ENCODE measurements at regions not wholly inside any gene's neighbourhood (a gene's known extent, or its start where the extent isn't known, plus 50 kb on each side); places are given as distances from the start of the nearest gene placed in this dataset.

GRCh38 chr3:43998836-43999727 is 242.6 kb upstream of the TOPAZ1 start:
- H3K27me3 ChIP-seq, result peaks cover 94% of the 10 kb centered on the region

GRCh38 chr3:43999728-44000319 is 241.9 kb upstream of the TOPAZ1 start:
- H3K9me3 ChIP-seq, result no peaks in the 10 kb centered on the region
- H3K27me3 ChIP-seq, result peaks cover 93% of the 10 kb centered on the region
- DNase-seq (no peak), ATAC-seq (no peak)
- H3K4me3 ChIP-seq, result peak overlapping the region; percentile 52
- no peaks in the 10 kb centered on the region for H3K36me3 ChIP-seq
- no peak overlapping the region for H3K27ac ChIP-seq
- intact Hi-C loops (cut with DNase I), result no loop called here
- TF ChIP-seq CTCF (IDR thresholded peaks at IDR 0.05), result no peak
- peaks cover 40% of the 10 kb centered on the region for H3K4me1 ChIP-seq

More at GRCh38 chr3:43998836-43999727, 242.6 kb upstream of the TOPAZ1 start:
- ATAC-seq (peak; percentile 76), DNase-seq (peak; percentile 68)
- no peaks in the 10 kb centered on the region for H3K9me3 ChIP-seq
- peaks cover 43% of the 10 kb centered on the region for H3K4me1 ChIP-seq
- TF ChIP-seq CTCF (IDR thresholded peaks at IDR 0.05), result no peak
- H3K4me3 ChIP-seq, result peak overlapping the region; percentile 52
- H3K27ac ChIP-seq, result no peak overlapping the region
- intact Hi-C loops (cut with DNase I), result no loop called here
- no peaks in the 10 kb centered on the region for H3K36me3 ChIP-seq

DNA sequence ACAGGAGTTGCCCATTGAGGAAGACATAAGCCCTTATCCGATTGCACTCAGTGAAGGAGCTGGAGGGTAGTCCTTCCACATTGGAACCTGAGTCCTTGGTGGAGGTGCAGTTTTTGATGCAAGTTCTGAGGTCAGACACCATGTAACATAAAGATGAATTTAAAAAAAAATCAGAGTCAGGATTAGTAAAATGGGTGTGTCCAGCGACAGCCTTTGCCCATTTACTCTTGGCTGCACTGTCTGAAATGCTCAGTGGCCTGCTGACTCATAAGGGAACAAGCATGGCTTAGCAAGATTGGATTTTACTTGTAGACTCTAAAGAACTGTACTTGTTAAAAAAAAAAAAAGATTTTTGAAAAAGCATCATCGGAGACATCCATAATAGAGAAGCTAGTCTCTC is 241.1 kb upstream of the TOPAZ1 start:
- no peak for TF ChIP-seq CTCF (IDR thresholded peaks at IDR 0.05)
- intact Hi-C loops (cut with DNase I), result no loop called here
- no peaks in the 10 kb centered on the region for H3K36me3 ChIP-seq
- no peak overlapping the region for H3K27ac ChIP-seq
- no peaks in the 10 kb centered on the region for H3K9me3 ChIP-seq
- DNase-seq (no peak), ATAC-seq (no peak)
- H3K4me1 ChIP-seq, result peaks cover 32% of the 10 kb centered on the region
- no peak overlapping the region for H3K4me3 ChIP-seq
- H3K27me3 ChIP-seq, result peaks cover 90% of the 10 kb centered on the region

DNA sequence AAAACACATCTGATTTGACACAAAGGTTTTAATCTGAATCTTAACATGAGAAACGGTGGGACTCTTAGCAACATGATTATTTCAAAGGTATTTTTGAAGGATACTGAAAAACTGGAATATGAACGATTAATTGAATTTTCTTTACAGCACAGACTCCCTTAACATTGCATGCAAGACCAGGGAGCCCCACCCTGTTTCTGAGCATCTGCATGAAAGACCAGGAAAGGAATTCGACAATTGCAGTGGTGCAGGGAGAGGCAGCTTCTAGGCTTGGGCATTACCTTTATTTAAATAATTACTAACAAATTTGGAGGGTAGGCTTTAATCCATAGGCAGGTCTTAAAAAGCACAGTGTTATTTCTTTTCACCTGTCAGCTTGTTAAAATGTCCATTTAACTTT is 240.6 kb upstream of the TOPAZ1 start:
- Histone ChIP-seq H3K4me3 (no peak overlapping the region), H3K4me1 (peaks cover 27% of the 10 kb centered on the region), H3K27me3 (peaks cover 85% of the 10 kb centered on the region), H3K36me3 (no peaks in the 10 kb centered on the region), H3K9me3 (no peaks in the 10 kb centered on the region), H3K27ac (no peak overlapping the region)
- no peak for DNase-seq
- TF ChIP-seq CTCF (IDR thresholded peaks at IDR 0.05), result no peak
- intact Hi-C loops (cut with DNase I), result no loop called here
- no peak for ATAC-seq

DNA sequence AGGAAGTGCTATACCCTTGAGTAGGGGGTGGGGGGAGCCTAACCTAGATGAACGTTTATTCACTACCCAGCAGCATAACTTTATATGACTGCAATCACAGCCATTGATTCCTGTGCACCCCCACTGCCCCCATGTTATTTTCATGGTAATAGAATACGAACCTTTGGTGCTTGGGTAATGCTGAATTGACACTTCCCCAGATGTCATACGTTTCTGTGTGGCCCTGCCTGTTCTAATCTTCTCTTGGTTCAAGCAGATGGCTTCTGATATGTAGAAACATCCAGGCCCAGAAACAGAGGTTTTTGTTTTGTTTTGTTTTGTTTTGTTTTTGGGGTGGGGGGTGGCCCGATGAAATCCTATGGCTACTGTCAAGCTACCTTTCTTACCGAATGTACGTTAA is 237.9 kb upstream of the TOPAZ1 start:
- intact Hi-C loops (cut with DNase I), result no loop called here
- no peak overlapping the region for H3K27ac ChIP-seq
- H3K4me1 ChIP-seq, result peaks cover 2% of the 10 kb centered on the region
- no peak for DNase-seq
- H3K27me3 ChIP-seq, result peaks cover 58% of the 10 kb centered on the region
- TF ChIP-seq CTCF (IDR thresholded peaks at IDR 0.05), result no peak
- no peak overlapping the region for H3K4me3 ChIP-seq
- no peaks in the 10 kb centered on the region for H3K36me3 ChIP-seq
- H3K9me3 ChIP-seq, result no peaks in the 10 kb centered on the region
- no peak for ATAC-seq
